ENCODE measurements at regions not wholly inside any gene's neighbourhood (a gene's known extent, or its start where the extent isn't known, plus 50 kb on each side); places are given as distances from the start of the nearest gene placed in this dataset.
A peak's percentile ranks its signal among the peaks of the same experiment; 100 is the strongest.

DNA sequence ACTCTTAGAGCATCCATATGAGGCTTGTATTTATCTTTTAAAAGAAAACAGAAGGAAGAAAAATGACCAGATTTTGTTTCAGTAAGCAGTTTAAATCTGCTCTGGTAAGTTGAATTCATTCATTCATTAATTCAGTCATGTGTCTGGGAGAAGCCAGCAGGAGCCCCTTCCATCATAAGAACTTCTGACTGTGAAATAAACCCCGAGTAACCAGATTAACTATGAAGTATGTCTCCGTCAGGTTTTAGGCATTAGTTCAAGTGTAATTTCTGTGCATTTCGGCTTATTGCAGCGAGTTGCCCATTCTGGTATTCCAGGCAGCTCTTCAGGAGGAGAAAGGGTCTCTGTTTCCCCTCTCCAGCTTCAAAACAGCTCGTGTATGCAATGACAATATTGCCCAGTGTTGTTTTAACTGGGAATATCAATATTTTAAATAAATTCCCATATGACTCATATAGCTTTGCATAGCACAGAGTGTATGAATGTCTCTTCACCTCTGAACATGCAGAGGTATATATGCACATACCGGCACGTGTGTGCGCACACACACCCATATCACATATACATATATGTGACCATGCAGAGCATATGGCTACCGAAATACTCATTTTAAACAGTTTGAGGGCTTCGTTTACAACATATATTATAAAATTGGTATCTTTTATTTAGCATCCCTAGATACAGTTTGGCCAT, 255.3 kb downstream of the BCOR start:
- no peak for DNase-seq

DNA sequence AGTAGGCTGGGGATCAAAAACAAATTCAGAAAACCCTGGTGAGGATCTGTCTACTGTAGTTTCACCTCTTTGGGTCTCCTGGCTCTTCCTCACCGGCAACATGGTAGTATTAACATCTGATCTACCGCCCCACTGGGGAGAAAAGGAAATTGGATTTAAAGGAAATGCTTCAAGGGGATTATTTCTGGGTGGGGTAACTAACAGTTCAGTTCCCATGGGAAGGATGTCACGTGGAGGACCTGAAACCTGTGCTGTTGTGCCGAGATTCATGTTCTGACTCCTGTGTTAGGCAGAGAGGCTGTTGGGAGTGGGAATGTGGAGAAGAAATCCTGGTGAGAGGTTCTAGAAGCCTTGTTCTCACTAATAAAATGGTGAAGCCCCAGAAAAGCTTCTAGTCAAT, 254.4 kb downstream of the BCOR start:
- DNase-seq, result no peak

- DNase-seq, result no peak
Observed at GRCh38 chrX:39845233-39845632, 252.5 kb downstream of the BCOR start.

DNA sequence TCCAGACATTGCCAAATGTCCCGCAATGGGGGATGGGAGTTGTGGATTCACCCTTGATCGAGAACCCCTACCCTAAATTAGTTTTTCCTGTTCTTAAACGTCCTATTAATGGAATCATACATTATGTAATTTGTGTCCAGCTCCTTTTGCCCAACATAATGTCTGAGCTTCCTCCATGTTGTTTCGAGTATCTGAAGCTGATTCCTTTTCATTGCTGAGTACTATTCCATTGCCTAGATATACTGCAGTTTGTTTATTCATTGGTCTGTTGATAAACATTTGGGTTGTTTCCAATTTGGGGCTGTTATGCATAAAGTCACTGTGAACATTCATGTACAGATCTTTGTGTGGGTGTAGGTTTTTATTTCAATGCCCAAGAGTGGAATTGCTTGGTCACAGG, 251.3 kb downstream of the BCOR start:
- no peak for DNase-seq

DNA sequence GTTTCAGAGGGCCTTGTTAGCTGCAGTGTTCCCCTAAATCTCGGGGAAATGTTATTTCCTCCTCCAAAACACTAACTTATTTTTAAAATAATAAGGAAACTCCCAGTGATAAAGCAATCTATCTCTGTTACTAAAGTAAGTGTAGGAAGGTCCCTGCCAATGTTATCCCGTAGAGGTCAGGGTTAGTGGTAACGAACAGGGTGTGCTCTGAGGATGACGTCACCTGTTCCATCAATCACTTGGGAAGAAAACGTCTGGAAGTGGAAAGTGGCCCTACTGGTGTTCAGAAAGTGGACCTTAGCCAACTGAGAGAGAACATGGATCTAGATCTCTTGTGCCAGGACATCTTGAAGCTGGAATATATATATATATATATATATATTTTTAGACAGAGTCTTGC, 249.5 kb downstream of the BCOR start:
- DNase-seq, result no peak

DNA sequence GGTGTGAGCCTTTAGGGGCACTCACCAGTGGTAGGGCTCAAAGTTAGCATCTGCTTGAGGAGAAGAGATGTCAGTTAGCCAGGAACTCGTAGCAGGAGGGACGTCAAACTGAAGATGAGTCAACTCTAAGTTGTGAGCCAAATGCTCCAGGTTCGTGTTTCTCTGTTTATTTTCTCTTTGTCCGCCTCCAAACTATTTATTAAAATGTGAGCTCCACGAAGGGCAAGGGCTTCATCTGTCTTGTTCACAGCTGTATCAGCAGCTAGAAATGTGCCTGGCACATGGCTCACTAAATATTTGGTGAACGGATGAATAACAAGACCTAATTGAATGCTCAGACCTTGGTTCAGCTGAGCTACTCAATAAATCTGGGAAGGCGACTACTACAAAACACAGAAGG, 248.9 kb downstream of the BCOR start:
- no peak for DNase-seq

- DNase-seq, result no peak
Observed at GRCh38 chrX:39850209-39850608, 247.5 kb downstream of the BCOR start.

GRCh38 chrX:39850630-39851152, 247.1 kb downstream of the BCOR start:
- peak in 2 of 6 experiments; percentile 10 to 27 for DNase-seq

GRCh38 chrX:39851745-39852455, 245.9 kb downstream of the BCOR start:
- DNase-seq, result no peak

DNA sequence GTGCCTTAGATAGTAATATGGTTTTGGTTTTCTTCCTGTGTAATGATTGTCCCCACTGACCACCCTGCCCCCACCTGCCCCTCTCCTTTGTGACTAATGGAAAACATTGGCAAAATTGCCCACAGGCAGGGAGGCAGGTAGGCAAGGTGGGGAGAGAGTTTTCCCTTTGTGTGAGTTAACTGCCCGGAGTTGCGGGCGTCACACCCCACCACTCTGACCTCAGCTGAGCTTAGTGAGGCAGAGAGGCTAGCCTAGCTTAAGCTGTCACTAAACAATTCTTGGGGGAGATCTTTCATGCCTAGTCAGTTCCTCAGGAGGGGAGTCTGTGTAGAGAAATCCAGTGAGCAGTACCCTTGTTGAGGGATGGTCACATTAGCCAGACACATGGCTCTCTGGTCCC, 245.3 kb downstream of the BCOR start:
- DNase-seq, result no peak

DNA sequence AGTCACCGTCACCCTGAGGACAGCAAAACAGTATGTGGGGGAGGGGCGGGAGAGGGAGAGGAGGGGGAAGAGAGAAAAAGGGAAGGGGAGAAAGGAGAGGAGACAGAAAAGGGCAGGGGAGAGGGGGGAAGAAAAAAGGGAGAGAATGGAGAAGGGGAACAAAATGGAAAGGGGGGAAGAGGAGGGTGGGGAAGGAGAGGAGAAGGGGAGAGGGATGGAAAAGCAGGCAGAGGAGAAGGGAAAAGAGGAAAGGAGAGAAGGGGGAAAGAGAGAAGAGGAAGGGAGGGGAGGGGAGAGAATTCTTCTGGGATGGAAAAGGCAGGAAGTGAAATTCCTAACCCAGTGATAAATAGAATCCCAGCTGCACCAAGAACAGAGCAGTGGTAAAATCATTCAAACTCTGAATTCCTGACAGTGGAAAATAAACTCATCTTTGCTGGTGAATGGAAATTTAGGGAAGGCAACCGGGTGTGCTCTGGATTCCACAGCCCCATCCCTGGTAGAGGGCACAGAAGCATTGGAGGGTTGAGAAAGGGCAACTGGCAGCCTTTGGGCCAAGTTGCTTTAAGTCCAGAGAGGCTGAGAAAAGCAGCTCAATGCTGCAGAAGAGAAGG, 244.2 kb downstream of the BCOR start:
- DNase-seq, result no peak

DNA sequence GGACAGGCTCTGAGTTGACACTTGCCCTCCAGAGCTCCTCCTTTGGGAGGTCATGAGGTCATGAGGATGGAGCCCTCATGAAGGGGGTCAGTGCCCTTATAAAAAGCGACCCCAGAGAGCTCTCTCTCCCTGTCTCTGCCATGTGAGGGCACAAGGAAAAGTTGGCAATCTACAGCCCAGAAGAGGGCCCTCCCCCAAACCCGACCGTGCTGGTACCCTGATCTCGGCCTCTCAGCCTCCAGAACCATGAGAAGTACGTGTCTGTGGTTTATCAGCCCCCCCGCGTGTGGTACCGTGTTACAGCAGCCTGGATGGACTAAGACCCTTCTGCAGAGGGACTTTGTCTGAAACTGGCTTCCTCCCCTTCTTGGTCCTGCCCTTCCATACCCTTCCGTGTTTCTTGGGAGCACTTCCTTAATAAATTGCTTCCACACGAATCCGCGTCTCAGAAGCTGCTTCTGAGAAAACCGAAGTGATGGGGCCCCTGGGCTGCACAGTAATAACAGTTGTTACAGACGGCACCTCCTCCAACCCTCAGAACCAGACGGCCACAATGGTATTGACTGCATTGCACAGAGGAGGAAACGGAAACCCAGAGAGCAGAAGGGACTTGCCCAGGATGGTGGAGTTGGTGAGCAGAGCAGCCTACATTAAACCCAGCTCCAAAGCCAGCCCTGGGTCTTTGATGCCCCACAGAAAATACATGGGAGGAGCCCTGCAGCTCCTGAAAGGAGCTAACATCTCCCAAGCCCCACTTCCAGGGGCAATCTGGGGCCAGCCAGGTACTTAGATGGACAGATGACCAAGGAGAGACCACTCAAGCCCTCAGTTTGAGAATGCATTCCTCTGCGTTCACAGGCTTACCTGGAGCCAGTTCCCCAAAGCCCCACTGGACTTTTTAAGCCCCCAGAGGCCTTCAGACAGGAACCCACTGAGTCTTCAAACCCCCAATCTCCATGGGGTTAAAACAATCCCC, 242.7 kb downstream of the BCOR start:
- peak; percentile 33 to 75 (median 66) for DNase-seq

- peak; percentile 21 to 53 (median 34) for DNase-seq
Observed at GRCh38 chrX:39855748-39856129, 242.0 kb downstream of the BCOR start.

GRCh38 chrX:39856472-39857121, 241.2 kb downstream of the BCOR start:
- DNase-seq, result no peak

- no peak for DNase-seq
Observed at GRCh38 chrX:39857780-39858179, 240.0 kb downstream of the BCOR start.

GRCh38 chrX:39859991-39860861, 237.5 kb downstream of the BCOR start:
- peak in 5 of 6 experiments; percentile 1 to 18 (median 6) for DNase-seq

GRCh38 chrX:39862963-39863362, 234.8 kb downstream of the BCOR start:
- no peak for DNase-seq

DNA sequence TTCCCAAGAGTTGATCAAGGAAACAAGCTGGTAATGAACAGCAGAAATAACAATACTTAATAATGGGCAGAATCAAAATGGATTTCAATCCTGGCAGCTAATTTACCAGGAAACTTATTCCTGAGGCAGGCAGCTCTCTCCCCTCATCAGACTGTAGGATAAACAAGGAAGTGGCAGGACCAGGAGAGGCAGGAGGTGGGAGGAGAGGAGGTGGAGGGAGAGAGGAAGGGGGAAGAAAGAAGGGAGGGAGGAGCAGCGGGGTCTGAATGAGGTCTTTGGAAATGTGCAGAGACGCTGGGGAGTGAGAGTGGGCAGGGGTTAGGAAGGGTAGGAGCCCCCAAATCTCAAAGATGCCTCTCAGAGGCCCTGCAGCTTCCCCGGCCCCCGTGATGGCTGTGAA, 231.5 kb downstream of the BCOR start:
- DNase-seq, result no peak

GRCh38 chrX:39869846-39870601, 227.7 kb downstream of the BCOR start:
- DNase-seq, result peak in 4 of 6 experiments; percentile 2 to 11 (median 10)

- no peak for DNase-seq
Observed at GRCh38 chrX:39871648-39872047, 226.1 kb downstream of the BCOR start.

All from stimulated activated naive CD4-positive, alpha-beta T cell (primary cell).